Upper lobe of left lung (tissue), 4 donors: ENCODE measurements at regions not wholly inside any gene's neighbourhood (a gene's known extent, or its start where the extent isn't known, plus 50 kb on each side); places are given as distances from the start of the nearest gene placed in this dataset.

Experiments used
- EP300 ChIP-seq, 4 donors: sonication (generic); formaldehyde crosslinking; IDR thresholded peaks; one replicate each; pipeline ENCODE4 v1.5.1; 2017; ENCODE audit warnings: antibody characterized with exemption in 4 of 4, control low read depth in 2 of 4
- POLR2A ChIP-seq, 4 donors: fragments of 450-650 bp; IDR thresholded peaks; one replicate each; pipeline ENCODE4 v1.5.1; 2016 to 2017; ENCODE audit warnings: antibody characterized with exemption in 4 of 4, mild to moderate bottlenecking in 2 of 4
- POLR2AphosphoS5 ChIP-seq, 2 donors: sonication (generic); formaldehyde crosslinking; IDR thresholded peaks; one replicate each; pipeline ENCODE4 v1.5.1; 2017; ENCODE audit warnings: antibody characterized with exemption in 2 of 2
- TF ChIP-seq, protein P1 (sequence below), 6 experiments: fragments of 450-650 bp in 4 of 6; fragments of 200-600 bp in 2 of 6; sonication (generic) in 2 of 6; IDR thresholded peaks; one replicate each; pipeline ENCODE4 v1.5.1; 2016 to 2019; ENCODE audit warnings: antibody characterized with exemption in 6 of 6

DNA sequence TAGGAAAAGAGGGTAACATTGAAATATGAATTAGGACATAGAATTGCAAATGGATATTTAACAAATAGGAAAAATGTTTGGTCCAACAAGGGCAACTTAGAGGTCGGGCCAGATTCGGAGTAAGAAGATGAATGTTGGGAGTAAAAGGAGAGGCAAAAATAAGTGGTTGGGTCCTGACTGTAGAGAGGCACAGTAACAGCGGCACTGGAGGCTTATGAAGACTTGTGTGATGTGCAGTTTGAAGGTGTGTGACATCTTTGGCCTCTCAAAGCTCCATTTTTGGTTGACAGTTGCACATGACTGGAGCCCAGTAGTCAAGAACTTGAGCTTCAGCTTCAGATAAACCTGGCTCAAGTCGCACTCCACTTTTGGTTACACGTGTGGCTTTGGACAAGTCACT is 109.9 kb upstream of the PAXBP1 start:
- no peak for TF ChIP-seq EP300 (IDR thresholded peaks at IDR 0.05)
- TF ChIP-seq POLR2A (IDR thresholded peaks at IDR 0.05), result no peak
- TF ChIP-seq, protein P1, sequence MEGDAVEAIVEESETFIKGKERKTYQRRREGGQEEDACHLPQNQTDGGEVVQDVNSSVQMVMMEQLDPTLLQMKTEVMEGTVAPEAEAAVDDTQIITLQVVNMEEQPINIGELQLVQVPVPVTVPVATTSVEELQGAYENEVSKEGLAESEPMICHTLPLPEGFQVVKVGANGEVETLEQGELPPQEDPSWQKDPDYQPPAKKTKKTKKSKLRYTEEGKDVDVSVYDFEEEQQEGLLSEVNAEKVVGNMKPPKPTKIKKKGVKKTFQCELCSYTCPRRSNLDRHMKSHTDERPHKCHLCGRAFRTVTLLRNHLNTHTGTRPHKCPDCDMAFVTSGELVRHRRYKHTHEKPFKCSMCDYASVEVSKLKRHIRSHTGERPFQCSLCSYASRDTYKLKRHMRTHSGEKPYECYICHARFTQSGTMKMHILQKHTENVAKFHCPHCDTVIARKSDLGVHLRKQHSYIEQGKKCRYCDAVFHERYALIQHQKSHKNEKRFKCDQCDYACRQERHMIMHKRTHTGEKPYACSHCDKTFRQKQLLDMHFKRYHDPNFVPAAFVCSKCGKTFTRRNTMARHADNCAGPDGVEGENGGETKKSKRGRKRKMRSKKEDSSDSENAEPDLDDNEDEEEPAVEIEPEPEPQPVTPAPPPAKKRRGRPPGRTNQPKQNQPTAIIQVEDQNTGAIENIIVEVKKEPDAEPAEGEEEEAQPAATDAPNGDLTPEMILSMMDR (IDR thresholded peaks at IDR 0.05), result no peak
- TF ChIP-seq POLR2AphosphoS5 (IDR thresholded peaks at IDR 0.05), result no peak
